Keratinocyte (primary cell): ENCODE measurements at regions not wholly inside any gene's neighbourhood (a gene's known extent, or its start where the extent isn't known, plus 50 kb on each side); places are given as distances from the start of the nearest gene placed in this dataset.

Experiments
- DNase-seq: peaks from one replicate; pipeline ENCODE4 v3.0.0-alpha.2; 2011; ENCODE audit warnings: low read depth, missing footprints, low spot score
- FAIRE-seq: peaks from 2 replicates; lab custom pipeline; 2011; peaks lifted over from hg19 to GRCh38; lab: Jason Lieb, UNC
- H2AFZ ChIP-seq: 2 replicates; pipeline ENCODE4 v1.6.0; 2012; ENCODE audit warnings: low read length, control low read depth, inconsistent platforms; ENCODE audit not compliant: control insufficient read depth
- H3K27ac ChIP-seq: 2 replicates; pipeline ENCODE4 v1.5.1; 2011; ENCODE audit warnings: low read length; ENCODE audit not compliant: control insufficient read depth, insufficient read depth
- H3K27me3 ChIP-seq: 3 replicates; pipeline ENCODE4 v1.6.0; 2011; ENCODE audit warnings: low read length; ENCODE audit not compliant: control insufficient read depth, insufficient read depth; ENCODE audit errors: extremely low read depth
- H3K36me3 ChIP-seq, 2 experiments: 2 replicates in 1 of 2; 3 replicates in 1 of 2; pipeline ENCODE4 v1.5.1; 2011; ENCODE audit warnings: low read length in 2 of 2, mild to moderate bottlenecking in 1 of 2; ENCODE audit not compliant: control insufficient read depth in 2 of 2, insufficient read depth in 2 of 2; ENCODE audit errors: extremely low read depth in 1 of 2
- H3K4me1 ChIP-seq: 3 replicates; pipeline ENCODE4 v1.5.1; 2011; ENCODE audit warnings: low read length; ENCODE audit not compliant: control insufficient read depth, insufficient read depth; ENCODE audit errors: extremely low read depth
- H3K4me2 ChIP-seq: 3 replicates; pipeline ENCODE4 v1.6.0; 2011; ENCODE audit warnings: low read depth, low read length; ENCODE audit not compliant: control insufficient read depth, insufficient read depth; ENCODE audit errors: extremely low read depth
- H3K4me3 ChIP-seq, 3 experiments: fragments of 200-600 bp in 1 of 3; sonication (generic) in 1 of 3; 2 replicates in 2 of 3; 3 replicates in 1 of 3; pipeline ENCODE4 v1.5.1; 2011 to 2016; ENCODE audit warnings: low read length in 3 of 3, mild to moderate bottlenecking in 3 of 3, control low read depth in 2 of 3, inconsistent platforms in 1 of 3, low read depth in 1 of 3, mixed read lengths in 1 of 3, mixed run types in 1 of 3, moderate library complexity in 1 of 3; ENCODE audit not compliant: control insufficient read depth in 2 of 3, insufficient read depth in 2 of 3; ENCODE audit errors: extremely low read depth in 1 of 3
- H3K79me2 ChIP-seq: 2 replicates; pipeline ENCODE4 v1.6.0; 2012; ENCODE audit warnings: low read length; ENCODE audit not compliant: control insufficient read depth, insufficient read depth
- H3K9ac ChIP-seq: 3 replicates; pipeline ENCODE4 v1.6.0; 2011; ENCODE audit warnings: low read length; ENCODE audit not compliant: control insufficient read depth, insufficient read depth; ENCODE audit errors: extremely low read depth
- H3K9me1 ChIP-seq: 3 replicates; pipeline ENCODE4 v1.6.0; 2011; ENCODE audit warnings: low read length; ENCODE audit not compliant: control insufficient read depth, insufficient read depth; ENCODE audit errors: extremely low read depth
- H3K9me3 ChIP-seq: 2 replicates; pipeline ENCODE4 v1.5.1; 2012; ENCODE audit warnings: low read depth, low read length; ENCODE audit not compliant: control insufficient read depth
- H4K20me1 ChIP-seq: 3 replicates; pipeline ENCODE4 v1.6.0; 2011; ENCODE audit warnings: low read length; ENCODE audit not compliant: control insufficient read depth, insufficient read depth; ENCODE audit errors: extremely low read depth
- CTCF ChIP-seq, 3 experiments: IDR thresholded peaks in 1 of 3; conservative IDR thresholded peaks in 1 of 3; optimal IDR thresholded peaks in 1 of 3; 2 replicates in 2 of 3; 3 replicates in 1 of 3; pipeline versions ENCODE3 to v1.5.1; 2011; ENCODE audit warnings: low read length in 3 of 3, mild to moderate bottlenecking in 3 of 3, moderate library complexity in 2 of 3, control low read depth in 1 of 3, inconsistent platforms in 1 of 3; ENCODE audit not compliant: insufficient read depth in 2 of 3; ENCODE audit errors: extremely low read depth in 1 of 3
- EZH2 ChIP-seq: IDR thresholded peaks from one replicate; pipeline ENCODE4 v1.6.1; 2012; ENCODE audit warnings: inconsistent platforms, mild to moderate bottlenecking, low read length, moderate library complexity
- dilution Hi-C: fragments of 300-500 bp; cut with MboI; formaldehyde crosslinking; loops from one replicate; pipeline ENCODE4 v1.7.0; 2020; ENCODE audit warnings: low sequenced_read_pairs; ENCODE audit not compliant: extremely low pct_ligation_motif_present

GRCh38 chr20:40588891-40589290 is 100.1 kb downstream of the MAFB start:
- dilution Hi-C loops: no loop called here
- FAIRE-seq: no peak
- TF ChIP-seq CTCF (optimal IDR thresholded peaks at IDR 0.05 in 1 of 3, IDR thresholded peaks at IDR 0.05 in 1 of 3, conservative IDR thresholded peaks at IDR 0.05 in 1 of 3; ENCODE audit: extremely low read depth in 1 of 3, insufficient read depth in 2 of 3, low read length in 3 of 3) (no peak), EZH2 (no peak)

GRCh38 chr20:40587038-40587437 is 102.0 kb downstream of the MAFB start:
- H3K79me2 ChIP-seq: no peaks in the 10 kb centered on the region
- no peak overlapping the region for H3K4me2 ChIP-seq
- no peaks in the 10 kb centered on the region for H3K9me3 ChIP-seq
- no peaks in the 10 kb centered on the region for H3K27me3 ChIP-seq
- H3K36me3 ChIP-seq: no peaks in the 10 kb centered on the region
- TF ChIP-seq CTCF (optimal IDR thresholded peaks at IDR 0.05 in 1 of 3, IDR thresholded peaks at IDR 0.05 in 1 of 3, conservative IDR thresholded peaks at IDR 0.05 in 1 of 3; ENCODE audit: extremely low read depth in 1 of 3, insufficient read depth in 2 of 3, low read length in 3 of 3) (no peak), EZH2 (no peak)
- H3K4me3 ChIP-seq: no peak overlapping the region
- H2AFZ ChIP-seq: no peak overlapping the region
- H3K9ac ChIP-seq: no peak overlapping the region
- dilution Hi-C loops: no loop called here
- H3K9me1 ChIP-seq: no peaks in the 10 kb centered on the region
- peaks cover 10% of the 10 kb centered on the region for H3K4me1 ChIP-seq
- DNase-seq (no peak), FAIRE-seq (no peak)
- H4K20me1 ChIP-seq: no peaks in the 10 kb centered on the region
- no peak overlapping the region for H3K27ac ChIP-seq

More at GRCh38 chr20:40588891-40589290, 100.1 kb downstream of the MAFB start:
- H3K9me3 ChIP-seq: no peaks in the 10 kb centered on the region
- H3K9ac ChIP-seq: no peak overlapping the region
- H4K20me1 ChIP-seq: no peaks in the 10 kb centered on the region
- H3K4me2 ChIP-seq: no peak overlapping the region
- H3K27me3 ChIP-seq: no peaks in the 10 kb centered on the region
- no peaks in the 10 kb centered on the region for H3K79me2 ChIP-seq
- peaks cover 16% of the 10 kb centered on the region for H3K4me1 ChIP-seq
- H3K4me3 ChIP-seq: no peak overlapping the region
- H3K9me1 ChIP-seq: no peaks in the 10 kb centered on the region
- no peak overlapping the region for H2AFZ ChIP-seq
- no peak overlapping the region for H3K27ac ChIP-seq
- H3K36me3 ChIP-seq: no peaks in the 10 kb centered on the region
- DNase-seq: no peak
